ENCODE measurements at regions not wholly inside any gene's neighbourhood (a gene's known extent, or its start where the extent isn't known, plus 50 kb on each side); places are given as distances from the start of the nearest gene placed in this dataset.
"Not testable (repeated sequence)": the region's sequence is repeated elsewhere in the genome, so short reads cannot be mapped to it uniquely, and the experiment has no call there.

DNA sequence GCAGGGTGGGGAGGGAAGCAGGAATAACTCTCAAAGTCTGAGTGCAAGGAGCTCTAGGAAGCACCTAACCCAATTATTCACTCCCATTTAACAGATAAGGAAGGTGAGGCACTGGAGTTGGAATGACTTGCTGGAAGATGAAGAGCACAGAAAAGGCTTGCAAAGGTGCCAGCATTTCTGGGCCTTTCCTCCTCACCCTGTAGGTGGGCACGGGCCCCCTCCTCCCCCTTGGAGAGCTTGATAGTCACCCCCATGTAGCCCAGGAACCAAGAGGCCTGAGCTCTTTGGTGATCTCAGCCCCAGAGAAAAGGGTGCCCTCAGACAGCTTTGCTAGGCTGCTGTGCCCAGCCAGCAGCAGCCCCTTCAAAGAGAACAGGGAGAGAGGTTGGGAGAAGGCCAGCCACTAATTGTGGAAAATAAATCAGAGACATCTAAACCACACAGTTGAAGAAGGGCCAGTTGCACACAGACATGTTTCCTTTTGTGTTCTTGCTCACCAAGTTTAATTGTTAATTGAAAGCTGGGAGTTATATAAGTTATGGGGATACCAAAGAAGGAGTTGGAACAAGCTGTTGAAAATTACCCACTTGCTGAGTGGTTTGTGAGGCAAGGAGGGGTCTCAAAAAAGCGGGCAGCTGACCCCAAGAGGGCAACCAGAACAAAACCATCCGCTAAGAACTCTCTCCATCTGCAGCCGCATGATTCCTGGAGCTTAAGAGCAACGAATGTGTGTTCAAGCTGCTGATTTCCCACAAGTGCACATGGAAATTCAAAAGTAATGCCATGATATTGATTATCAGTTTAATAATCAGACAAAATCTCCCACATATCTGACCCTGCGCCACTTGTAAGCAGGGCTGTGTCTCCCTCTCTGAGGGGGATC, 77.0 kb downstream of the MRPL14 start:
- no peak for DNase-seq

DNA sequence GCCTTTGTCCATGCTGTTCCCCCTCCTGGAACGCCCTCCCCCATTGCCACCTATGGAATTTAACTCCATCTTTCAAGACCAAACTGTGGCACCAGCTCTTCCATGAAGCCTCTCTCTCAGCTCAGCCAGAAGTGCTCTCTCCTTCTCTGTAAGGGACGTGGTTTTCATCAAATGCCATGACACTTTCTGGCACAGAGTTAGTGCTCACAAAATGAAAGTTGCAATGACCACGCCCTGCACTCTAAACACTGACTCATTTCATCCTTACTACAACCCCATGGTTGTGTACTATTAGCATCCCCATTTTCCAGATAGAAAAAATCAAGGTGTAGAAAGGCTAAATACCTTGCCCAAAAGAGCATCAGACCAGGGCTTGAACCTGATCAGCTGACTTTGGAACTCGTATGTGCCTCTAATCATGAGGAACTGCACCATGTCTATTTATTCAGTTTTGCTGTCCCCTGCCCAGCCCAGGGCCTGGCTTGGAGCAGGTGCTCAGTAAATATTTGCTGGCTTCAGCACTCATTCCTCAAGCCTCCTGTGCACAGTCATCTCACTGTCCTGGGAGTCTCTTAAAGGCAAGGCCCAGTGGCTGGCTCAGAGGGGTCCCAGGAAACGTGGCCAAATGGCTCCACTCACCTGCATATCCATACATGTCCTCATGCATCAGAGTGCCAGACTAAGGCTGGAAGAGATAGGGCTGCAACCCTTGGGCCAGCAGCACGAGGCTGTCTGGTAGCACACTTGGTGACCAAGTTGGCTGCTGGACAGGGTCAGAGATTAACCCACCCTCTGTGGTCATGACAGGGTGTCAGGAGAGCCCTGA, 77.9 kb downstream of the MRPL14 start:
- DNase-seq = no peak

DNA sequence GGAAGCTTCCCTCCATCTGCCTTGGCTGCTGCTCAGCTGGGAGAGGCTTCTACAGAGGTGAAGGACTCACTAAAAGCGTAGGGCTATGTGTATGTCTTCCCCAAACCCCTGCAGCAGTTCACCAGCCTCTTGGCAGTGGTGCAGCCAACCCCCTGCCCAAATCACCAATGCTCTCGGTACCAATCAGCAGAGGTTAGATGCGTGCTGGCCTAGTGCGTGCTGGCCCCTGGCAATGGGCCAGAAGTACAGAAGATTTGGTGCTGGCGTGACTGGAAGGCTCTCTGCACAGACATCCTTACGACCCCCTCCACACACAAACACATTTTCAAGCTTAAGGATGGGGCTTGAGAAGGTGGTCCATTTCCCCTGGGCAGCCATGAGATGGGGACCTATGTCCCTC, 79.0 kb downstream of the MRPL14 start:
- DNase-seq = no peak

DNA sequence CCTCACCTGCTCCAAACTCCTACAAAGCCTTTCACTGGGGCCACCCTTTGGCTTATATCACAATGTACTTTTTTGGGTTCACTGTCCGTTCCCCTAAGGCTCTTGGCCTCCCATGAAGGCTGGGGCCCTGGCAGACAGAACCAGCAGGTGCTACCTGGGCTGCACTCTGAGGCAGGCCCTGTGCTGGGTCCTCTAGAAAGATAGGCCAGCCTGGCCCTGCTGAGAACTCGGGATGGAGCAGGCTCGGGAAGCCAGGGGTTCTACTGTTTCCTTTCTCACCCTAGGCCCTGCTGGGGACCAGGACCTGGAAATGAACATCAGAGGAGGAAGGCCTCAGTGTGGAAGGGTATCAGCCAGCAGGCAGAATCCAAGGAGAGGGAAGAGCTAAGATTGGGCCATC, 79.5 kb downstream of the MRPL14 start:
- DNase-seq = no peak

DNA sequence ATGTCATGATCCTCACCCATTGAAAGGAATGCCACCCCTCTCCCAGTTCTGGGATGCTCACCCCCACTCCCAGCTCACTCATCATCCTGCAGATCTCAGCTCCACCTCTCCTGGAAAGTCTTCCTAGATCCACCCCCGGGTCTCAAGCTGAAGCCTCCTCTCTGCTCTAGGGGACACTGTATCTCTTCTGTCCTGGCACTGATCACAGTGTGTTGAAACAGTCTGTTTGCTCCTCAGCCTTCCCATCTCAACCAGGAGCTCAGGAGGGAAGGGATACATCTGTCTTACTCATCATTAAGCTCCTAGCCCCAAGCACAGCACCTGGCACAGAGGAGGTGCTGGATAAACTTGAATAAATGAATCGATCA, 80.1 kb downstream of the MRPL14 start:
- no peak for DNase-seq

DNA sequence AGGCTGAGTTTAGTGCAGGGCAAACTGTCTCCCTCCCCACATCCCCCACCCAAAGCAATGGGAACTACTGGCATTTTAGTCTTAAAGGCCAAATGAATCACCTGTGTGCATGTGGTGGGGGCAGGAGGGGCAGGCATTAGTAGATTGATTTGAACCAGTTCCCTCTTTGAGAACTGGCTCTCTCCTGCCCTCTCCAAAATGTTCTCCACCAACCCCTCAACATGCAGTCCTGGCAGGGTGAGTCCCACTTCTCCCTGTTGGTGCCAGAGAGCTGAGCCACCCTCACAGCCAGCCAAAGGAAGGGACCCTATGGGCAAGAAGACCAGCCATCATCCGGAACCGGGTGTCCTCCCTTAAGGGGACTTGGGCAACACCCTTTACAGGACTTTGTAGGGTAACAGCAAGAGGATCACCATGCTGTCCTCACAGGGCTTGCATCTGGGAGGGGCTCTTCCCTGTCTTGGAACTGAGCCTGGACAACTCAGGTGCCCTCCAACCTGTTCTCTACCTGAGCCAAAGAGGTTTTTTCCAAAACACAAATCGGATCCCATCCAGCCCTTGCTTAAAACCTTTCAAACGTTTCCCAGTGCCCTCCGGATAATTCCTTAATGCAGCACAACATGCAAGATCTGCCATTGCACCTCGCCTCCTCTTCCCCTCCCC, 80.6 kb downstream of the MRPL14 start:
- DNase-seq = no peak

DNA sequence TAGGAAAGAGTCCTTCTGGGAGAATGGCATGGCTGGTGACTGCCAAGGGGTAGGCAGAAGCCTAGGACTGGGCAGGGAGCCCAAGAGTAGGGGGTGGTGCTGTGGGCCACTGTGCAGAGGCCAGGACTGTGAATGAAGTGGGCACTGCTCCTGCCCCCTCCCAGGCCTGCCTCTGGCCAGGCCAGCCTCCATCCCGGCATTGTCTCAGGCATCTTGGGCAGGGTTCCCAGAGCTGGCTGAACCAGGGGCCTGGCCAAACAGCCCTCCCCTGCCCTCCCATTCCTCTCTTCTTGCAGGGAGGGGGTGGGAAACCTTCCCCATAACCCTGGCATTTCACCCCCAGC, 81.6 kb downstream of the MRPL14 start:
- DNase-seq = no peak

DNA sequence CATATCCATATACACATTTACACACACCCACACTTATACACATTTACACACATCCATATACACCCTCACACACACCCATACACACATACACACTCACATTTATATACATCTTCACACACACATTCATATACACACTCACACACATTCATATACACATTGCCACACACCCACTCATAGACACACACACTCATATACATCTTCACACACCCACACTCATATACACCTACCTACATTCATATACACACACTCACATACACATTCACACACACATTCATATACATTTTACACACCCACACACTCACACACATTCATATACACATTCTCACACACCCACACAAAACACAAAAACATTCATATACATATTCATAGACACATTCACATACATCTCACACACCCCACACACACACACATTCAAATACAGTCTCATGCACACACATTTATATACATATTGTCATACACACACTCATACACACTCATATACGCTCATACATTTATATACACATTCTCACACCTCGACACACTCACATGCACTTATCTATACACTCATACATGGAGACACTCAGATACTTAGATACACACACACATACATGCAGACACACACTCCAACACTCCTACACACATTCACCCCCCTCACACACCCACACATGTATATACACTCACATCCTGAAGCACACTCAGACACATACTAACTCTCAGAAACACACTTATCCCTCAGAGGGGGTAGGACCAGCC, 82.1 kb downstream of the MRPL14 start:
- DNase-seq = no peak

DNA sequence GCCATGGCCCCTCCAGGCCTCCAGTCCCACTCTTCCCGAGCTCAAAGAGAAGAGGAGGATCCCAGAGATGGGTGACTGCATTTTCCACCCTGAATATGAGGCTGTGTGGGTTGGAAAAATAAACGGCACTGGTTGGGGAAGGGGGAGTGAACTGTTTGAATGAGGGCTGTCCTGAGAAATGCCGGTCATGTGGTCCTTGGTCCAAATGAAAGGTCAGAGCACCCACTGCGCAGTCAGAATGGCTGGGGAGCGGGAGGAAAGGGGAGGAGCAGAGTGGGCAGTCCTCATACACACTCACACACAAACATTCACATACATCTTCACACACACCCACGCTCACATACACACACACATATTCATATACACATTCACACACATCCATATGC, 83.1 kb downstream of the MRPL14 start:
- no peak for DNase-seq

DNA sequence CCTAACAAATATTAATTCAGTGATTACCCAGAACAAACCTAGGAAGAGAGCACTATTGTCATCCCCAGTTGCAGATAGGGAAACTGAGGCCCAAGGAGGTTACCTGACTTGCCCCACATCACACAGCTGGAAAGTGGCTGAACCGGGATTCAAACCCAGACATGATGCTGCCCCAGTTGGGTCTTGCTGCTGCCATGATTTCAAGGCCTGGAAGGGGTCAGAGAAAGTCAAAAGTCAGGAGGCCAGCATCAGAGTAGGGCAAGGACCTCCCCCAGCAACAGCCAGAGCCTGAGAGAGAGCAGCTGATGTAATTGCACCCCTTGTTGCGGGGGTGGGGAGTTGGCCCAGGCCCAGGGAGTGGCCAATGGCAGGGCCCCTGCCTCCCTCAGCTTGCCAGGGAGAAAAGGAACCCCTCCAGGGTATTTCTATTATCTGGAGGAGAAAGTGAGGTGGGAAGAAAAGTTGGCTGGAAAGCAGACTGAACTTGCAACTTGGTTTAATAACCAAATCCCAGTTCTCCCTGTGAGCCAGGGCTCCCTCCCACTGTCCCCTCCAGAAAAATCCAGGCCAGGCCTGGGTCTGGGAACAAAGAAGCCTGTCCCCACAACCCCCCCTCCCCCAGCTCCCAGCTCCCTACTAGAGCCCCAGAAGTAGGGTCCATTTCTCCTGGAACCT, 83.6 kb downstream of the MRPL14 start:
- no peak for DNase-seq

DNA sequence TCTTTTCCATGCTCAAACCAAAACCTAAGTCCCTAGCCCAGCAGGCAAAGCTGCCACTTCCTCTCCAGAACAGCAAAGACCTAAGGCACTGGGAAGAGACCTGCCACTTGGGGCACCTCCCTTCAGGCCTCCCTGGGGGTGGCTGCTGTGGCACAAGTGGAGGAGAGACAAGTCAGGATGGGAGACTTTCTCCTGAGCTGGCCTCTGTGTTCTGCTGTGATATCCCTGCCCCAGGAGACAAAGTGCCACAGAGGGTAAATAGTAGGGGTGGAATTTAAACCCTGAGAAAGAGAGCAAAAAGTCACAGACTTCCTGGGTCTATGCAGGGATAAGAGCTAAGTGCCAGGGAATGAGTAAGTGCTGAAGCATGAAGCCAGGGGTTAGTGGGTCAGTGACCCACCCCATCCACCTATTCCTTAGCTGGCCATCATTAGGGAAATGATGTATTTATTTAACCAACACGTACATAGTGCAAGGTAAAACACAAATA, 84.2 kb downstream of the MRPL14 start:
- peak; percentile 31 for DNase-seq

DNA sequence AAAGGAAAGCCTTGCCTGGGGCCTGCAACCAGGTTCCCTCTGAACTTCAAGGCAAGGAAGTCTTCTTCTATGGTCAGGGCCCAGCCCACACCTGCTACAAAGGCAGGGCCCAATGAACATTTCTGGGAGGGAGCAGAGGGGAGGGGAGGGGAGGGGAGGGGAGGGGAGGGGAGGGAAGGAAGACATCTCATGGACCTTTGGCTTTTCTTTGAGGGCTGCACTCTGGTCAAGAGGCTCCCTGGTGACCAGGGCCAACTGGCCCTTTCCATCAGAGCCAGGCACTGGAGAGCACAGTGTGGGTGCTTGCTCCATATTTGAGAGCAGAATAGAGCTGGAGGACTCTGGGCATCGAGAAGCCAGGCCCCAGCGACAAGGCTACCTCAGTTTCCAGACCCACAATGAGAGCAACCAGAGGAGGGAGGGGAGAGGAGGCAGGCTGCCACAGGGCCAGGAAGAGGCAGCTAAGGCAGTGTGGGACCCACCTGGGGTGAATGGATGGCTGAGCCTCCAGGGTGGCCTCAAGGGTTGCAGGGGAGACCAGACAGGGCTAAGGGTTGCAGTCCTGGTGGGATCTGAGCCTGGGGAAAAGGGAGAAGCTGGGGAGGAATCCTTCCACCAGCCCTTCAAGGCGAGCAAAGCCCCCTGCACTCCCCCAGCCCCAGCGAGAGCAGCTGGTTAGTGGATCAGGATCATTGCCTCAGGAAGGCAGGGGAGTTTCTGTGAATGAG, 84.8 kb downstream of the MRPL14 start:
- DNase-seq = no peak

DNA sequence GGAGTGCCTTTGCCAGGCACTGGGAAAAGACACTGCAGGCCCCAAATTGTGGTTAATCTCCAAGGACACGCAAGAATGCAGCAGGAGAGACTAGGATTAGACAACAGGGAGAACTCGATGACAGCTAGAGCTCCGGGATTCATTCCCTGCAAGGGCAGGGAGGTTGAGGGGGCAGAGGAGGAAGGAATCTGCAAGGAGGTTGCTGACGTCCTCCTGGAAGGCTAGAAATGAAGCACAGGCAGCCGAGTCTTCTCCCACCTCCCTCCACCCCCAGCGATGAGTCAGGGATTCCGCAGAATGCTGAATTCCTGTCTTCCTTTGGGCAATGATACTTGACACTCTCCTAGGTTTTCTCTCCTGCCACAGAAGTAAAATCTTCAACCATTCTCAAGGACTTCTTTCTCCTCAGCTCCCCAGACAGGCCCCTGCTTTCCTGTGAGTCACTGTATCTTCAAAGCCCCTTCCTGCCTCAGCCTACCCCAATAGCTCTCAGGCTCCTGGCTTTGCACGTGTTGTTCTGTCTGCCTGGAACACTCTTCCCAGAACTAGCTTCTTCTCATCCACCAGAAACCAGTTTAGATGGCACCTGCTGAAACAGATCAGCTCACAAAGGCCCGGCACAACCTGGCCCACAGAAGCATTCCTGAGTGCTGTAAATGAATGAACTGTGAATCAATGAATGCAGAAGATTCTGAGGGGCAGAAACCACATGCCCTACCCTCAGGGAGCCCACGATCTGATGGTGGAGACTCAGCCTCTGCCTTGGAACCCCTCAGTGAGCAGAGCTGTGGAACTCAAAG, 85.6 kb downstream of the MRPL14 start:
- no peak for DNase-seq

DNA sequence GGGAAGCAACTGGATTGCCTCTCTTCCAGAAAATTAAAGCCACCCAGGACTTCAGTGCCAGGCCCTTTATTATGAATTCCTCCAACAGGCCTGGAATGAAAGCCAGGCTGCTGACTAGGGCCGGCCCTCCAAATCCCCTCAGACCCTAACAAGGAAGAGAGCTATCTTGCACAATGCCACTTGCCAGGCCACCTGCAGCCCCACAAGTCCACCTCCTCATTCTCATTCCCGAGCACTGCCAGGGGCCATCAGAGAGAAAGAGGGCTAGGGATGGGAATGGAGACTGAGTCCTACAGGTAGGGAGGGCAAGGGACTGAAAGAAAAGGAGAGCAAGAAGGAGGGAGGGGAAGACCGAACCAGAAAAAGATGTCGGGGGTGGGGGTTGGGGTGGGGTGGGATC, 86.5 kb downstream of the MRPL14 start:
- no peak for DNase-seq

DNA sequence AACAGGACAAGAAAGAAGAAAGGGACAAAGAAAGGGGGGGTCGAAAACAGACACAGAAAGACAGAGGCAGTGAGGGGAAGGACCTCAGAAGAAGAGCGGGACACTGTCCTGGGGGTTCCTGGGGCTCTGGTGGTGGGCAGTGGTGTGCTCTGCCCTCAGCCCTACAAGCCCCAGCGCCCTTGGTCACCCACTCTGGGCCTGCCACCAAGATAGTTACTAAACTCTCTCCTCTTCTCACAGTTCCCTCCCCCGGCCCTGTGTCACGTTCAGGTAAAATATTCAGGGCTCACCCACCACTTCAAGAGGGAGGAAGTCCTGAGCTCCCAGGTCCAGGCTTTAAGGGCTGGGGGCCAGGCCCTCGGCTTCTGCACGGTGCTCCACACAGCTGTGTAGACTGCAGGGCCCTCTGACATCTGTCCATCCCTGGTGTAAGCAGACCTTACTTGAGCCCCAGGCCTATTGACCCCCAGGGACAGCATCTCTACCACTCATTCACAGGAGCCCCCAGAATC, 87.4 kb downstream of the MRPL14 start:
- no peak for DNase-seq

DNA sequence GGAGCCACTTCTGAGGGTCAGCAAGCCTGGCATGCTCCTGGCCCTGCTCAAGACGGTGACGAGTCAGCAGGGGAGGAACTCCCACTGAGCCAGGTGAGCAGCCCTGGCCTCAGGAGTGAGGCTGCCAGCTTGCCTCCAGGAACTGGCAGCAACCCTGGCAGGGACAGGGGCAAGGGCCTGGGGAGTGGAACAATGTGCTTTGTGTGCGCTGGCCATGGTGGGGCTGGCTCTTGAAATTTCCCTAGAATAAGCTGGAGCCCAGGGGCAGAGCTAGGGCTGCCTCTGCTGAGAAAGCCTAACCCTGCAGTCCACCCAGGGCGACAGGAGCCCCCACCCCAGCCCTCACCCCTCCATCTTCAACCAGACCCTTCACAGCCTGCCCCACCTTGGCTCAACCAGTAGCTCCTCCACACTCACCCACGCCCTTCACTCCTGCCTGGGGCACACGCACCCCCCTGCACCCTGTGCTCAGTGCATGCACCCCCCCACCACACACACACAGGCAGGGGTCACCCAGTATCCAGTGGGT, 88.0 kb downstream of the MRPL14 start:
- DNase-seq = no peak

DNA sequence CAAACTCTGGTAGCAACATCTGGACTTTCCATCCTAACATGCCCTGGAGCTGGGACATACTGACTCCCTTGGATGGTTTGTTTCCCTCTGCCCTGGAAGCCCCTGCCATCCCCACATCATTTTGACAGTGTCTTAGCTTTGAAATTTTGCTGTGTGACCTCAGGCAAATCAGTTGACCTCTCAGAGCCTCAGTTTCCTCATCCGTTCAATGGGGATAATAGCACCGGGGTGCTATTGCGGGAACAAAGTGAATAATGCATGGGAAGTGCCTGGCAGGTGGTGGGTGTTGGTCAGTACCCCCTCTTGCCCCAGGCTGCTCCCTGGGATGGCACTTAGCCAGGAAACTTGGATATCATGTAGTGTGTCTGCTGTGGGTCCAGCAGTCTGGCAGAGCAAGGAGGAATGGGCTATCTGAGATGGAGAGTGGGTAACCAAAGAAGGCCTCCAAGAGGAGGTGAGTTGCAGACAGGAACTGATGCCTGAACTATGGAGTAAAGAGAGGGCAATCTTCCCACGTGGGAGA, 88.6 kb downstream of the MRPL14 start:
- DNase-seq = peak; percentile 17

DNA sequence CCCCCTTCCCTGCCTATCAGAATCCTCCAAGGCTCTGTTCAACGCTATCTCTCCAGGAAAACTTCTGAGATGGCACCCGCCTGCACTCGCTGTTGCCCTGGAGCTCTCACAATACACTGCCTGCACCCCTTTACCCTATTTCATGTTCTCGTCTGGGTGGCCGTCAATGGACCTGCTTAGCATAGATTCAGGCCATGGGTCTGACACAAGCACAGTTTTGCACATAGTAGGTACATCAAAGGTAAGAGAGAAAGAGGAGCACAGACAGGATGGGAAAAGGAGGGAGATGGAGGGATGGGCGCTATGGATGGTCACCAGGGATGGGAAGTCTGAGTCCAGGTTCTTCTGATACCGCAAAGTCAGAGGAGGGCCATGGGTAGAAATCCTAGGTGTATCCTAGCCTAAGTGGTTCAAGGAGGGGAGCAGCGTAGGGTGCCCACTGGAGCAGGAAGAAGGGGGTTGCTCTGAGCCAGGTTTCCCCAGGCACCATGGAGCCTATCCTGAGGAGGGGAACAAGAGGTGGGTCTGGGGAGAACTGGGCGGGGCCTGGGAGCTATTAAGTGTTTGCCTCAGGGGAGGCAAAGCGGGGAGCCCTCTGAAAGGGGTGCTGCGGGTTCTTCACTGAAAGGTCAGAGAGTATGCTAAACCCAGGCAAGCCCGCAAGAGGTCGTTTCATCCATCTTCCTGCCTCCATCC, 89.3 kb downstream of the MRPL14 start:
- no peak for DNase-seq

DNA sequence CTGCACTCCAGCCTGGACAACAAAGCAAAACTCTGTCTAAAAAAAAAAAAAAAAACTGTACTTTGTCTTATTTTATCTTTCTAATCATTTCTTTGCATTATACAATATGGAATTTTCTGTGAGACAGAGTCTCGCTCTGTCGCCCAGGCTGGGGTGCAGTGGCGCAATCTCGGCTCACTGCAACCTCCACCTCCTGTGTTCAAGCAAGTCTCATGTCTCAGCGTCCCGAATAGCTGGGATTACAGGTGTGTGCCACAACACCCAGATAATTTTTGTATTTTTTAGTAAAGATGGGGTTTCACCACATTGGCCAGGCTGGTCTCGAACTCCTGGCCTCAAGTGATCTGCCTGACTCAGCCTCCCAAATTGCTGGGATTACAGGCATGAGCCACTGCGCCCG, 90.0 kb downstream of the MRPL14 start:
- not testable (repeated sequence) for DNase-seq
